ENCODE measurements at regions not wholly inside any gene's neighbourhood (a gene's known extent, or its start where the extent isn't known, plus 50 kb on each side); places are given as distances from the start of the nearest gene placed in this dataset.

DNA sequence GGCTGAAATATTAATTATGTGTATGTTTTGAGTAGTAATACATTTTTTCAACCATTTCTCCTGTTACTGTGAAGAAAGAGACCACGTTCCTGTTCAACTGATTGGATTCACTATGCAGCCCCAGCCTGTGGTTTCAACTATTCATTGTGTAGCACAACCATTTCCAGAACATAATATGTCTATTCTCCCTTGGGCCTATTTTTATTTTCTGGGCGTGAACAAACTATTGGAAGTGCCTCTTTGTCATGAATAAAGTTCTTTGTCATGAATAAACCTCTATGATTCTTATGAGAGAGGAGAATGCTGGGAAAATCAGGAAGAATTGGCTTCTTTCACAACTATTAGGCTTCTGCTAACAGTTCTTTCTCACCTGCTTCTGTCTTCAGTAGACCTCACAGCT, 152.4 kb downstream of the GNAT3 start:
- TF ChIP-seq, protein P1, sequence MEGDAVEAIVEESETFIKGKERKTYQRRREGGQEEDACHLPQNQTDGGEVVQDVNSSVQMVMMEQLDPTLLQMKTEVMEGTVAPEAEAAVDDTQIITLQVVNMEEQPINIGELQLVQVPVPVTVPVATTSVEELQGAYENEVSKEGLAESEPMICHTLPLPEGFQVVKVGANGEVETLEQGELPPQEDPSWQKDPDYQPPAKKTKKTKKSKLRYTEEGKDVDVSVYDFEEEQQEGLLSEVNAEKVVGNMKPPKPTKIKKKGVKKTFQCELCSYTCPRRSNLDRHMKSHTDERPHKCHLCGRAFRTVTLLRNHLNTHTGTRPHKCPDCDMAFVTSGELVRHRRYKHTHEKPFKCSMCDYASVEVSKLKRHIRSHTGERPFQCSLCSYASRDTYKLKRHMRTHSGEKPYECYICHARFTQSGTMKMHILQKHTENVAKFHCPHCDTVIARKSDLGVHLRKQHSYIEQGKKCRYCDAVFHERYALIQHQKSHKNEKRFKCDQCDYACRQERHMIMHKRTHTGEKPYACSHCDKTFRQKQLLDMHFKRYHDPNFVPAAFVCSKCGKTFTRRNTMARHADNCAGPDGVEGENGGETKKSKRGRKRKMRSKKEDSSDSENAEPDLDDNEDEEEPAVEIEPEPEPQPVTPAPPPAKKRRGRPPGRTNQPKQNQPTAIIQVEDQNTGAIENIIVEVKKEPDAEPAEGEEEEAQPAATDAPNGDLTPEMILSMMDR (IDR thresholded peaks at IDR 0.05 in 4 of 5, conservative IDR thresholded peaks at IDR 0.05 in 1 of 5), result no peak
- TF ChIP-seq POLR2A (IDR thresholded peaks at IDR 0.05), result no peak

Data from gastrocnemius medialis (tissue), 4 donors.